GM19438 (cell line): ENCODE measurements at regions not wholly inside any gene's neighbourhood (a gene's known extent, or its start where the extent isn't known, plus 50 kb on each side); places are given as distances from the start of the nearest gene placed in this dataset.

Experiments used
- ATAC-seq: cut with Tn5 transposase; IDR thresholded peaks from one replicate; pipeline ENCODE4 v1.9.1; 2021; ENCODE audit warnings: low read depth; ENCODE audit not compliant: unreplicated experiment

GRCh38 chr20:2234598-2235191 is 61.1 kb upstream of the TGM3 start:
- ATAC-seq: no peak

- no peak for ATAC-seq
These were observed 59.5 kb upstream of the TGM3 start for GRCh38 chr20:2236256-2236655.

GRCh38 chr20:2237059-2237458 is 58.7 kb upstream of the TGM3 start:
- ATAC-seq: no peak

GRCh38 chr20:2238601-2239000 is 57.2 kb upstream of the TGM3 start:
- ATAC-seq: no peak

GRCh38 chr20:2240835-2241234 is 55.0 kb upstream of the TGM3 start:
- ATAC-seq: no peak

- ATAC-seq: no peak
These were observed 53.1 kb upstream of the TGM3 start for GRCh38 chr20:2242678-2243077.

- no peak for ATAC-seq
These were observed 51.3 kb upstream of the TGM3 start for GRCh38 chr20:2244523-2244922.

GRCh38 chr20:2244993-2245392 is 50.8 kb upstream of the TGM3 start:
- ATAC-seq: no peak

GRCh38 chr20:2245637-2246036 is 50.2 kb upstream of the TGM3 start:
- no peak for ATAC-seq
